H1 (cell line): ENCODE measurements at regions not wholly inside any gene's neighbourhood (a gene's known extent, or its start where the extent isn't known, plus 50 kb on each side); places are given as distances from the start of the nearest gene placed in this dataset.

ENCODE experiments used
- CTCF ChIA-PET: fragments of 300-600 bp; sonication (Branson Sonifier 250); formaldehyde crosslinking; loops from one replicate; lab custom pipeline; 2021; ENCODE audit not compliant: partially characterized antibody; lab: Charles Lee
- POLR2A ChIA-PET: fragments of 300-600 bp; sonication (Branson Sonifier 250); formaldehyde crosslinking; loops from one replicate; lab custom pipeline; 2021; ENCODE audit warnings: inconsistent platforms; ENCODE audit not compliant: partially characterized antibody; lab: Charles Lee
- DNase-seq, 2 experiments: peaks; one replicate each; pipeline versions ENCODE4 v3.0.0 to v3.0.0-alpha.2; 2010 to 2022; ENCODE audit warnings: low spot score in 2 of 2, low read depth in 1 of 2, mixed read lengths in 1 of 2
- FAIRE-seq: peaks from 2 replicates; lab custom pipeline; 2011; peaks lifted over from hg19 to GRCh38; lab: Jason Lieb, UNC
- H2AFZ ChIP-seq: 2 replicates; pipeline ENCODE4 v1.8.1; 2012; ENCODE audit warnings: low read length, inconsistent platforms
- H2AK5ac ChIP-seq: 2 replicates; pipeline ENCODE4 v1.6.1; 2013; ENCODE audit warnings: low read depth, low read length
- H2BK120ac ChIP-seq: replicated peaks from 2 replicates; pipeline ENCODE3; 2013; ENCODE audit warnings: low read depth, low read length, inconsistent platforms
- H2BK12ac ChIP-seq: 2 replicates; pipeline ENCODE4 v1.6.1; 2013; ENCODE audit warnings: low read depth, low read length
- H2BK15ac ChIP-seq: 2 replicates; pipeline ENCODE4 v1.6.1; 2013; ENCODE audit warnings: low read length
- H2BK20ac ChIP-seq: 2 replicates; pipeline ENCODE4 v1.6.1; 2013; ENCODE audit warnings: low read length
- H2BK5ac ChIP-seq: 2 replicates; pipeline ENCODE4 v1.6.1; 2013; ENCODE audit warnings: low read depth, low read length
- H3K14ac ChIP-seq: 2 replicates; pipeline ENCODE4 v1.6.1; 2013; ENCODE audit warnings: inconsistent platforms; ENCODE audit not compliant: insufficient read length
- H3K18ac ChIP-seq: 2 replicates; pipeline ENCODE4 v1.6.1; 2013; ENCODE audit warnings: low read length; ENCODE audit errors: extremely low read depth
- H3K23ac ChIP-seq: 2 replicates; pipeline ENCODE4 v1.6.1; 2013; ENCODE audit warnings: inconsistent platforms; ENCODE audit not compliant: insufficient read length
- H3K23me2 ChIP-seq: 2 replicates; pipeline ENCODE4 v1.6.1; 2013; ENCODE audit warnings: low read depth, low read length
- H3K27ac ChIP-seq: 2 replicates; pipeline ENCODE4 v1.6.1; 2011; ENCODE audit warnings: low read depth, low read length, inconsistent platforms
- H3K27me3 ChIP-seq, 4 experiments: replicated peaks in 1 of 4; 1 replicate in 1 of 4; 2 replicates in 3 of 4; pipeline versions ENCODE4 v1.6.1 to v1.8.1; 2011 to 2013; ENCODE audit warnings: low read length in 3 of 4, mild to moderate bottlenecking in 3 of 4, inconsistent platforms in 2 of 4, mixed read lengths in 2 of 4, moderate library complexity in 1 of 4; ENCODE audit not compliant: control insufficient read depth in 3 of 4, insufficient read depth in 3 of 4; ENCODE audit errors: extremely low read depth in 1 of 4
- H3K36me3 ChIP-seq, 4 experiments: 2 replicates each; pipeline versions ENCODE4 v1.6.1 to v1.8.1; 2011 to 2013; ENCODE audit warnings: mild to moderate bottlenecking in 4 of 4, low read length in 3 of 4, moderate library complexity in 2 of 4, control low read depth in 1 of 4, inconsistent platforms in 1 of 4; ENCODE audit not compliant: insufficient read depth in 4 of 4, control insufficient read depth in 2 of 4
- H3K4ac ChIP-seq: replicated peaks from 2 replicates; pipeline ENCODE3; 2013; ENCODE audit warnings: low read length, low read depth, mixed read lengths, inconsistent platforms; ENCODE audit not compliant: insufficient read length
- H3K4me1 ChIP-seq, 4 experiments: replicated peaks in 1 of 4; 1 replicate in 1 of 4; 2 replicates in 3 of 4; pipeline versions ENCODE4 v1.6.1 to v1.8.1; 2011 to 2013; ENCODE audit warnings: low read length in 3 of 4, inconsistent platforms in 2 of 4, mixed read lengths in 1 of 4; ENCODE audit not compliant: insufficient read depth in 4 of 4, control insufficient read depth in 3 of 4
- H3K4me2 ChIP-seq, 2 experiments: 2 replicates each; pipeline versions ENCODE4 v1.6.1 to v1.8.1; 2011 to 2013; ENCODE audit warnings: low read depth in 2 of 2, low read length in 2 of 2, control low read depth in 1 of 2, inconsistent platforms in 1 of 2, mild to moderate bottlenecking in 1 of 2; ENCODE audit not compliant: insufficient read depth in 1 of 2
- H3K4me3 ChIP-seq, 4 experiments: fragments of 200-600, 300-600 bp in 1 of 4; sonication (generic), shearing (Covaris generic), sonication (Bioruptor Twin) in 1 of 4; 2 replicates each; pipeline versions ENCODE4 v1.5.1 to v1.8.1; 2011 to 2016; ENCODE audit warnings: low read length in 4 of 4, low read depth in 3 of 4, control low read depth in 2 of 4, inconsistent platforms in 2 of 4, mild to moderate bottlenecking in 2 of 4, mixed read lengths in 1 of 4, moderate library complexity in 1 of 4; ENCODE audit not compliant: insufficient read depth in 2 of 4; ENCODE audit errors: extremely low read depth in 1 of 4
- H3K56ac ChIP-seq: replicated peaks from 2 replicates; pipeline ENCODE3; 2013; ENCODE audit warnings: low read depth, mild to moderate bottlenecking, mixed read lengths, low read length, inconsistent platforms; ENCODE audit not compliant: insufficient read length
- H3K79me1 ChIP-seq: 2 replicates; pipeline ENCODE4 v1.6.1; 2013; ENCODE audit warnings: low read depth, low read length, control low read depth
- H3K79me2 ChIP-seq, 2 experiments: 2 replicates each; pipeline versions ENCODE4 v1.6.1 to v1.8.1; 2012 to 2013; ENCODE audit warnings: low read length in 2 of 2, mild to moderate bottlenecking in 2 of 2, inconsistent platforms in 1 of 2; ENCODE audit not compliant: insufficient read depth in 2 of 2, control insufficient read depth in 1 of 2
- H3K9ac ChIP-seq, 4 experiments: replicated peaks in 1 of 4; 1 replicate in 1 of 4; 2 replicates in 3 of 4; pipeline versions ENCODE4 v1.6.1 to v1.8.1; 2011 to 2013; ENCODE audit warnings: low read depth in 3 of 4, low read length in 3 of 4, control low read depth in 2 of 4, mild to moderate bottlenecking in 2 of 4, moderate library complexity in 2 of 4, inconsistent platforms in 1 of 4; ENCODE audit errors: extremely low read depth in 1 of 4
- H3K9me3 ChIP-seq, 2 experiments: 2 replicates each; pipeline versions ENCODE4 v1.6.1 to v1.8.1; 2012 to 2013; ENCODE audit warnings: mild to moderate bottlenecking in 2 of 2, moderate library complexity in 2 of 2, control low read depth in 1 of 2, inconsistent platforms in 1 of 2, low read depth in 1 of 2, low read length in 1 of 2, mixed read lengths in 1 of 2; ENCODE audit not compliant: insufficient read depth in 2 of 2
- H4K20me1 ChIP-seq, 2 experiments: replicated peaks in 1 of 2; 2 replicates each; pipeline versions ENCODE3 to v1.8.1; 2011 to 2013; ENCODE audit warnings: inconsistent platforms in 2 of 2, low read length in 2 of 2, mild to moderate bottlenecking in 1 of 2; ENCODE audit not compliant: insufficient read depth in 2 of 2, control insufficient read depth in 1 of 2
- H4K5ac ChIP-seq: 2 replicates; pipeline ENCODE4 v1.6.1; 2013; ENCODE audit warnings: low read length, low read depth, mixed read lengths, inconsistent platforms; ENCODE audit not compliant: insufficient read length
- H4K8ac ChIP-seq: 2 replicates; pipeline ENCODE4 v1.8.0; 2013; ENCODE audit warnings: mild to moderate bottlenecking, moderate library complexity, low read length, inconsistent platforms; ENCODE audit not compliant: insufficient read depth; ENCODE audit errors: extremely low read depth
- H4K91ac ChIP-seq: replicated peaks from 2 replicates; pipeline ENCODE3; 2013; ENCODE audit warnings: low read length, mixed read lengths, inconsistent platforms; ENCODE audit not compliant: insufficient read length
- BACH1 ChIP-seq: IDR thresholded peaks from 2 replicates; pipeline ENCODE4 v1.6.1; 2012; ENCODE audit warnings: low read length, improper control_type of control experiment
- BRCA1 ChIP-seq: IDR thresholded peaks from 2 replicates; pipeline ENCODE4 v1.6.1; 2012; ENCODE audit warnings: low read depth, low read length, improper control_type of control experiment
- CBX5 ChIP-seq: fragments of 300-800, 300-1000 bp; sonication (generic); IDR thresholded peaks from 2 replicates; pipeline ENCODE4 v1.7.1; 2016; ENCODE audit warnings: antibody characterized with exemption, low read length, low read depth
- CEBPB ChIP-seq: IDR thresholded peaks from 2 replicates; pipeline ENCODE4 v1.6.1; 2012; ENCODE audit warnings: low read depth, low read length
- CHD1 ChIP-seq: IDR thresholded peaks from 2 replicates; pipeline ENCODE4 v1.6.1; 2012; ENCODE audit warnings: low read depth, low read length, improper control_type of control experiment
- E2F6 ChIP-seq: IDR thresholded peaks from 2 replicates; pipeline ENCODE4 v1.6.1; 2012; ENCODE audit warnings: inconsistent platforms
- EP300 ChIP-seq, 2 experiments: IDR thresholded peaks; 1 replicate in 1 of 2; 2 replicates in 1 of 2; pipeline ENCODE4 v1.6.1; 2011 to 2012; ENCODE audit warnings: low read depth in 2 of 2, low read length in 2 of 2, mild to moderate bottlenecking in 2 of 2, borderline replicate concordance in 1 of 2, inconsistent platforms in 1 of 2, moderate library complexity in 1 of 2
- KDM1A ChIP-seq: fragments of 200-600, 300-600 bp; sonication (generic); IDR thresholded peaks from 2 replicates; pipeline ENCODE4 v1.7.1; 2016; ENCODE audit warnings: mild to moderate bottlenecking, low read length, borderline replicate concordance
- PHF8 ChIP-seq: fragments of 200-600 bp; sonication (generic); conservative IDR thresholded peaks from 2 replicates; pipeline ENCODE4 v1.7.1; 2012; ENCODE audit warnings: low read depth, mild to moderate bottlenecking, inconsistent platforms, low read length, moderate library complexity
- POLR2AphosphoS5 ChIP-seq: IDR thresholded peaks from 2 replicates; pipeline ENCODE4 v1.6.1; 2011; ENCODE audit warnings: low read depth, low read length
- SAP30 ChIP-seq: fragments of 300-600 bp; sonication (generic); IDR thresholded peaks from 2 replicates; pipeline ENCODE4 v1.7.1; 2012; ENCODE audit warnings: low read length, moderate library complexity, mild to moderate bottlenecking, inconsistent platforms; ENCODE audit not compliant: insufficient read depth, insufficient replicate concordance
- SIN3A ChIP-seq, 2 experiments: IDR thresholded peaks in 1 of 2; conservative IDR thresholded peaks in 1 of 2; 2 replicates each; pipeline ENCODE4 v1.6.1; 2011 to 2012; ENCODE audit warnings: low read length in 2 of 2, improper control_type of control experiment in 1 of 2, low read depth in 1 of 2, mild to moderate bottlenecking in 1 of 2
- SIX5 ChIP-seq: IDR thresholded peaks from 2 replicates; pipeline ENCODE4 v1.6.1; 2011; ENCODE audit warnings: mild to moderate bottlenecking, low read depth, low read length
- SP4 ChIP-seq: IDR thresholded peaks from 2 replicates; pipeline ENCODE4 v1.6.1; 2012; ENCODE audit warnings: low read length, inconsistent platforms
- WGBS, 2 experiments: shearing (Covaris generic) in 1 of 2; methylation state at CpG; one replicate each; pipeline versions ENCODE4 v1.1.6 to v1.1.7; 2013 to 2015; ENCODE audit warnings: low lambda C conversion rate in 2 of 2, mixed read lengths in 2 of 2, inconsistent platforms in 1 of 2, low coverage in 1 of 2, missing lambda C conversion rate in 1 of 2; ENCODE audit not compliant: insufficient replicate concordance in 2 of 2, insufficient coverage in 1 of 2, insufficient read length in 1 of 2; ENCODE audit errors: extremely low coverage in 1 of 2, missing lambda C conversion rate in 1 of 2; 5-methylcytosine and 5-hydroxymethylcytosine counted together

DNA sequence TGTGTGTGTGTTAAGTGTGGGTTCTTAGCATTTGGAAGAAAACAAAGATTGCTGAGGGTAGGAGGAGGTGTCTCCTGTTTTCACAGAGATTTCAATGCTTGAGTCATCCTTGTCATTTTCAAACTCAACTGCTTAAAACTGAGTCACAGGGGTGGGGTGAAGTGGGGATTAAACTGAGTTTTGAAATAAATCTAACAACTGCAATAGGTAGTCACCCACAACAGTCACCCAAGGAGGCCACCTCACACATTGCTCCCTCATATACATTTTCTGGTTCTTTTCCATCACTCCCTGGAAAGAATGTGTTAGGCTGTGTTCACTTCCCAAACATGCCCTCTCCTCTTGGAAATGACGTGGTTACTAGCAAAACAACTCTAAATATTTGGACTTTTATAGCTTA, 187.7 kb upstream of the CMC1 start:
- Histone ChIP-seq H2AK5ac (no peak overlapping the region), H2AFZ (no peak overlapping the region), H3K4me3 (no peak overlapping the region), H4K91ac (no peak overlapping the region), H3K4ac (no peak overlapping the region), H3K4me2 (no peak overlapping the region), H4K20me1 (no peaks in the 10 kb centered on the region)
- FAIRE-seq: no peak
- no peak for TF ChIP-seq POLR2AphosphoS5
- no peak for TF ChIP-seq CHD1
- no peak for TF ChIP-seq EP300 (IDR thresholded peaks at IDR 0.05; ENCODE audit: borderline replicate concordance in 1 of 2, low read depth in 2 of 2, low read length in 2 of 2)
- no peak for TF ChIP-seq KDM1A
- TF ChIP-seq SIX5: no peak
- TF ChIP-seq SAP30: no peak
- TF ChIP-seq BRCA1: no peak
- no peak for TF ChIP-seq SP4
- no peak for TF ChIP-seq CEBPB
- no peak for TF ChIP-seq BACH1
- no peak for TF ChIP-seq PHF8
- no peak for TF ChIP-seq SIN3A (conservative IDR thresholded peaks at IDR 0.05 in 1 of 2, IDR thresholded peaks at IDR 0.05 in 1 of 2; ENCODE audit: low read depth in 1 of 2, low read length in 2 of 2)
- no peak for TF ChIP-seq CBX5
- TF ChIP-seq E2F6: no peak
- TF ChIP-seq, all 59 proteins: peak for 0
- Histone ChIP-seq H3K79me2 (peaks cover 0 to 13% of the 10 kb centered on the region in 2 experiments; a peak in 1 of 4 replicates), H3K27ac (no peak overlapping the region), H3K23me2 (no peaks in the 10 kb centered on the region; the same call in 1 of the 2 replicates), H3K4me1 (peaks cover 0 to 10% (median 1%) of the 10 kb centered on the region in 4 experiments; a peak in 2 of 7 replicates), H4K5ac (no peak overlapping the region), H2BK5ac (no peak overlapping the region), H3K79me1 (no peaks in the 10 kb centered on the region), H4K8ac (no peak overlapping the region), H3K56ac (no peak overlapping the region), H3K23ac (no peak overlapping the region), H2BK20ac (no peak overlapping the region), H3K9ac (no peak overlapping the region), H3K14ac (no peak overlapping the region), H3K27me3 (no peaks in the 10 kb centered on the region), H3K9me3 (no peaks in the 10 kb centered on the region), H2BK15ac (no peak overlapping the region), H3K36me3 (no peaks in the 10 kb centered on the region), H3K18ac (no peak overlapping the region), H2BK12ac (no peak overlapping the region), H2BK120ac (no peak overlapping the region)
- POLR2A ChIA-PET: no interaction called here
- DNase-seq: no peak
- 36% methylated on average over 1 of the region's 1 CpG; no CpG with 5 or more reads in 1 of the 2 experiments for WGBS, 2 experiments
- CTCF ChIA-PET: interaction anchor here (0.6 to 1.0 kb wide), 2 partner anchors 23 to 95 kb away, joined by 3 to 4 read pairs; no protein-coding TSS in a partner anchor
